Left ventricle myocardium superior (tissue), 1 donor: ENCODE measurements at regions not wholly inside any gene's neighbourhood (a gene's known extent, or its start where the extent isn't known, plus 50 kb on each side); places are given as distances from the start of the nearest gene placed in this dataset.
A peak's percentile ranks its signal among the peaks of the same experiment; 100 is the strongest.

Source experiments
- ATAC-seq: fragments of 200-7000 bp; cut with Tn5 transposase; one replicate; pipeline ENCODE4 v1.9.1; 2020; ENCODE audit warnings: mild to moderate bottlenecking, moderate library complexity
- DNase-seq: peaks from one replicate; pipeline ENCODE4 v3.0.0-alpha.2; 2020
- intact Hi-C: fragments of 100-400 bp; cut with micrococcal nuclease; formaldehyde crosslinking; loops from one replicate; pipeline ENCODE4 v1.11.0; 2022
- donor health status: DM: no; HTN: yes; CAD: no; lungs with severe emphysema.

DNA sequence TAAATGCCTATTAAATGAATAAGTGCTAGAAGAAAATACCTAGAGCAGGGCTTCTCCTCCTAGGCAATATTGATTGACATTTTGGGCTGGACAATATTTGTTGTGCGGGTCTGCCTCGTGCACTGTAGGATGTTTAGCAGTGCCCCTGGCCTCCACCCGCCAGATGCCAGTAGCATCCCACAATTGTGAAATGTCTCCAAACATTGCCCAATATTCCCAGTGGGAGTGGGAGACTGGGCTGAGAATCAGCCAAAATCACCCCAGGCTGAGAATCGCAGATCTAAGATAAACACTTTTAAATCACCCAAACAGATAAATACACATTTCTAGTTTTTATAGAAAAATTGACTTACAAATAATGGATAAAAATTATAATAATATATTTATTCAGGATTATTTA is 916.2 kb upstream of the LCORL start:
- ATAC-seq (no peak), DNase-seq (no peak)
- intact Hi-C loops = no loop called here

DNA sequence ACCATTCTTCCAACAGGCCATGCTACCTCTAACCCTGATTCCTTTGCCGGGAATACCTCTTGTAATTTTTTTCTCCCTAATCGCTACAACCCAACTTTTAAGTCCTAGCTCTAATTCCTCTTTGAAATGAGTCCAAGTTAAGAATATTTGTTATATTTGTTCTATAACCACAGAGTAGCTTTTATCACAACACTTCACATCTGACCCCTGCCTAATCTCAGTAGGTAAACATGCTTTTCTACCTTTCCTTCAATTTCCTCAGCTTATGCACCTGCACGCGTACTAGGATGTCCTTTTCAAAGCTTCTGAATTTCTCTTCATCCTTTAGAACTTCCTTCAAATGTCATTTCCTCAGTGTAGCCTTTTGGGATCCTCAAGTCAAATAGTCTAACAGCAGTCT is 915.5 kb upstream of the LCORL start:
- ATAC-seq = no peak
- intact Hi-C loops = no loop called here
- DNase-seq = no peak

DNA sequence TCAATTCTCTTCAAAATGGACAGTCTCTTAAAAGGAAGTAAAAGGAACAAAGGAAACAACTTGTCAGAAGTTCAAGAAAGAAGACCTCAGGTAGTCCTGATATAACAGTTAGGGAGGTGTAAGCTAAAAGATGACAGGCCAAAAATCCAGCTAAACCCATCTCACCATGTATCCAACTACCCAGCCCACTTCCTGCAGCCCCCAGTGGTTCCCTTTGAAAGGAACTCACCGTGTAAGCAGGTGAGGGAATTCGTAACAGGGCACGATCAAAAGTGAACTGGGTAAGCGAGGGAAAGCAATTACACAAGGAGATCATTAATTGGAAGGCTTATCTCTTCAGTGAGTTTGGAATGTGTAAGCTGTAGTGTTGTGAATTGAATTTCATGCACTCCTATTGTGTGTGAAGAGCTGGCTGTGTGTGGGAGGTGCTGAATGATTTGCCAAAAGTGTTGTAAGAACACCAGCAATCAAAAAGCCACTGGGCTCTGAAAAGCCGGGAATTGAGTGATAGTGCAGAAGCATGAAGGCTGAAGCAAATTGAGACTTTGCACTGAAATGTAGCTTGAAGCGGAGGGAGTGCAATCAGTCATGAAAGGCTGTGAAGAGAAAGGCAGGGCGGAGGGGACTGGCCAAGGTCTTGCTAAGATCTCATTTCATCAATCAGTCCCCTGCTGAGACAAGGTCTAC is 914.2 kb upstream of the LCORL start:
- ATAC-seq = no peak
- intact Hi-C loops = no loop called here
- DNase-seq = no peak

DNA sequence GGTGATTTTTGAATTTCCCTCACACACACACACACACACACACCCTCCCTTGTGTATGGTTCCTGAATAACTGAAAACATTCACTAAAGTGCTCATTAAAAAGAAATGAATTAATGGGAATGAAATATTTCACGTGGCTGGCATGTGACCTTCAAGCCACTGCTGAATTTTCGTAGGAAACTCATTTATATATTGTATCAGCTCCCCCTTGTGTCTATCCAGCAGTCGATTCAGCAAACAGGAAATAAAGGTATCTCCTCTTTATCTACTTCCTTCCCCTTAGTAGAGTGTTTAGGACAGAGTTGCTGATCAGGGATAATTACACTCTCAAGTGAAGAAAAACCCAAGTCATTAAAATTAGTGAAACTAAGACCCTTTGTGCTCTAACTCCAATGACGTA is 912.6 kb upstream of the LCORL start:
- peak; percentile 63 for ATAC-seq
- no peak for DNase-seq
- intact Hi-C loops = loop anchor here (5.0 kb wide), 1 partner anchor 247 kb away; no protein-coding TSS in a partner anchor

DNA sequence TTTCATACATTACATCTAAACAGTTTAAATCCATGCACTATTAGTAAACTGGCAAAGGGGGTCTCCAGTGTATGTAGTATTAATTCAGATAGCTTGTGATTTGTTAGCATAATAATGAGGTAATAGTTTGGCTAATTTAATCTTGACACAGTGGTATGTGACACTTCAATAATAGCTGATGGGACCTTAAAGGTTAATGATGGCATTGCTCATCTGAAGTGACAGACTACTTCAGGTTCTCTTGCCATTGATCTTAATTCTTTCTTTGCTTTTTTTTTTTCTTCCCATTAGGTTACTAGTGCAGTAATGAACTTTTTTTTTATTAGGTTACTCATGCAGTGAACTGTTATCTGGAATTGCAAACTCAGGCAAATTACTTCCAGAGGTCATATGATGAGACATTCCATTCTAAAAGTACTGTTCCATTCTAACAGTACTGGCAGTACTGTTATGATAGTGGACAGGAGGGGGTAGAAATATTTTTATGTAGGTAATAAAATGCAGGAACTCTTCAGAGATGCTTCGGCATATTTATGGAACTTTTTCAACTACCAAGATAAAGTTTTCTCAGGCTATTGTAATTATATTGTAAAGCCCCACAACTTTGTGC is 911.3 kb upstream of the LCORL start:
- intact Hi-C loops = loop anchor here (5.0 kb wide), 1 partner anchor 246 kb away; no protein-coding TSS in a partner anchor
- DNase-seq = no peak
- ATAC-seq = peak; percentile 84

DNA sequence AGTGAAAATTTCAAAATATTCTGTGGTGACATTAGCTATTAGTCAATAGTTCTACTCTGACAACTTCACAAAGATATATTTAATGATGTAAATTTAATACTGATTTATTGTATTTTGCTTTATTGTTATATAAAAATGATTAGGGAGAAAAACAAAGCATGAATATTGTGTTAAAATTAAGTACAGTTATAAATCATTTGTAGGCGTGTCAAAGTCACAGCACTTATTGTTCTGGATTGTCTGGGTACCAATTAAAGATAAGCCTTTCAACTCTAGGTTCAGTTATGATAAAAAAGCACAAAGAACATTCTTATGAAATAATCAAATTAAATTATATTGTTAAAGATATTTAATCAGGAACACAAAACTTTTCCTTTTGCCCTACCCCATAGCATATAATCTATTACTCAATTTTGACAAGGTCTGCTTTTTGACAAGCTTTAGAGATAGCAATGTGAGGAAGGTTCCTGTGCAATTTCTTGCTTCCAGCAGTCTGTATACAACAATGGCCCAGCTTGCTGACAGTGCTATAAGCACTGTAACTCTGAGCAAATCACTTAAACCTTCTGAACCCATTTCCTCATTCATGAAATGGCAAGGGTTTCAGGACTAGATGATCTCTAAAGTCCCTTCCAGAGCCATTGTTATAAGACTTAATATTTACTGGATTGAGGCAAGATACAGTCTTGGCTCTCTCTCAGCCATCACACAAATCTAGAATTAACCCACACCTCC is 910.3 kb upstream of the LCORL start:
- ATAC-seq = peak; percentile 31
- intact Hi-C loops = loop anchor here (5.0 kb wide), 1 partner anchor 245 kb away; no protein-coding TSS in a partner anchor

DNA sequence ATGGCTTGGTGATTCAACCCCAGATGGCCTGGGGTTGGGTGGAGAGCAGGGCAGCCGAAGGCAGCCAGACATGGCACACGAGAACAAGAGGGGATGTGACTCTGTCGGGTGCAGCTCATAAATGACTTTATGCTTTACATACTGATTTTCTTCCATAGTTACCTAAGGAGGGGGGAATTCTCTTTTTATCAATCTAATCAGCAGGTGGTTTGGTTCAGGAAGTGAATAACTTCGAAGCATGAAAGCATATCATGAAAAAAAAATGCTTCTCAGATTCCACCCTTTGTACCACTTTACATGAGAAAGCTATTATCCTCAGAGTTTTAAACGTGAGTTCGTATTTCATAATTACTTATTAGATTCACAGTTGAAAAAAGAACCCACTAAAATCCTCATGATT is 908.9 kb upstream of the LCORL start:
- ATAC-seq = no peak
- intact Hi-C loops = loop anchor here (5.0 kb wide), 1 partner anchor 243 kb away; no protein-coding TSS in a partner anchor
- DNase-seq = no peak

More for the DNA sequence above, 910.3 kb upstream of the LCORL start:
- DNase-seq = no peak

DNA sequence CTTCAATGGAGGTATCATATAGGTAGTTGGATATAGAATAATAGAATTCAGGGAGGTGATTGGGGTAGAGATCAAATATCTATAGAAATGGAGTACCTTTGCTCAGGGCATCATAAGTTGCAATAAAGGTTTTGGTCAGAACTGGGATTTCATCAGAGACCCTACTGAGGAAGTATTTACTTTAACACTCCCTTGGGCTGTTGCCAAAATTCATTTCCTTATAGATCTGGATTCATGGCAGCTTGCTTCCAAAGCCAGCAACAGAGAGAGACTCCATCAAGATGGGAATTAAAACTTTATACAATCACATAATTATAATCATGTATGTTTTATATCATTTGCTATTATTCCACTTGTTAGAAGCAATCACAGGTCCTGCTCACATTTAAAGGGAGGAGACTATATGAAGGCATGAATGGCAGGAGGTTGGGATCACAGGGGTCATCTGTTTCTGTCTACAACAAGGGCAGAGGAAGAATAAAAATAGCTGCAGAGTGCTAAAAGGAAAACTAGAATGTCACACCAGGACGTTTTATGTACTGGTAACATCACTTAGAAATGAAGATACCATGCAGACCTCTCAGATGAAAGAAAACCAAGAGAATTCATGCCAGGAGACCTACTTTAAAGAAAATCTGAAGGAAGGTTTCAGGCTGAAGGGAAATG is 902.1 kb upstream of the LCORL start:
- DNase-seq = no peak
- ATAC-seq = peak; percentile 90
- intact Hi-C loops = no loop called here

DNA sequence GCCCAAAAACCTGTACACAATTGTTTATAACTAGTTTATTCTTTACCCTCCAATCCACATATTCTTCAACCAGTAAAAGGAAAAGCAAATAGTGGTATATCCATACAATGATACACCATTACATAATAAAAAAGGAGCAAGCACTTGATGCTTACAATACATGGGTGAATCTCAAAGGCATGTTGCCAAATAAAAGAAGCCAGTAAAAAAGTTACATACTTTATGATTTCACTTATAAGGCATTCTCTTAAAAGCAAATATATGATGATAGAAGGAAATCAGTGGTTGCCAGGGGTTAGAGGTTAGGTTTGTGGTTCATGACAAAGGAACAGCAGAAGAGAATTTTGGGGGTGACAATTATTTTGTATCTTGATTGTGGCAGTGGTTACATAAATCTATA is 896.1 kb upstream of the LCORL start:
- intact Hi-C loops = no loop called here

DNA sequence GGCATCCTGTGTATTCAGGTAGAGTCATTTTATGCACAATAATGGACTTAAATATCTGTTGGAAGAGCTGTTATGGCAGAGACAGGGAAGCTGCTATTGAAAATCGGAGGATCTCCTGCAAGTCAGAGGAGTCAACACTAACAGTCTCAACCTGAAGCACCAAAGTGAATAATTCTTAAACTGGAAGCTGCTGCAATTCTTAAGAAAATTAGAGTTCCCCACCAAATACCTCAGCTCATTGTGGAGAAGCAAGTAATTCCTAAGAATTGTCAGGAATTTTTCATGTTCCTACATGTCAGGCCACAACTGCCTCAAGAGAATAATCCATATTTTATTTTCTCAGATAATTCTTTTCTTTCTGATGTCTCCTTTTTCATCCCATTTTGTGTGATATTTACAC is 892.6 kb upstream of the LCORL start:
- intact Hi-C loops = no loop called here
- DNase-seq (no peak), ATAC-seq (no peak)

More for the DNA sequence above, 896.1 kb upstream of the LCORL start:
- ATAC-seq = no peak
- DNase-seq = no peak

DNA sequence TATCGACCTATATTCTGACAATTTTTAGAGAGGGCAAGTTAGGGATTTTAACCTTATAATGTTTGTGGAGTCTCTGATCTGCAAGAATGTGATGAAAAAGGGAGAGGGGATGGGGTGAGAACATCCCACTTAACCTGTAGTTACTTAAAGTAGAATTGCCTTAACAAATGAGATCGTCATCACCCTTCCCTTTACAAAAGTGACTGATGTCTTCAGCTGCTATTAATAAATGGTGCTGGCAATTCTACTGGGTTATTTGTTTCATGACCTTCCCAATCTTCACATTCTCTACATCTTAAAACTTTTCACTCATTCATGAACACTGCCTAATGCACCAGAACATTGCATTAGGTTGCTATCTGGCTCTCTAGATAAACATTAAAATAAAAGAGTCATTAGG is 873.4 kb upstream of the LCORL start:
- intact Hi-C loops = no loop called here
- DNase-seq (no peak), ATAC-seq (peak; percentile 39)

DNA sequence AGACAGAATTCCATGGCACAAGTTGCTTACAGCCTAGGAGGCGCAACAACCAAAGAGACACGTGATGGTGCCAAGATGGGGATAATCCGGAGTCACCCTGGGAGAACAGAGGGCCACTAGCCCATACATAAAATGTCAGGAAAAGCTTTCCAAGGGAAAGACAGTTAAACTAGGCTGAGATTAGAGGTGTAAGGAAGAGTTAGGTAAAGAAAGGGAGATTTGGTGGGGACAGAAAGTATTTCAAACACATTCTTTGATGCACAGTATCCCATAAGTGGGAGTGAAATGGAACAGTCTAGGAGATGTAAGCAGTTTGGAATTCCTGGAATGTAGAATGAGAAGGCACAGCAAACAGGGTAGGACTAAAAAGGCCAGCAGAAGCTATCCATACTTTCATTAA is 860.9 kb upstream of the LCORL start:
- intact Hi-C loops = no loop called here
- peak; percentile 44 for ATAC-seq
- DNase-seq = no peak

DNA sequence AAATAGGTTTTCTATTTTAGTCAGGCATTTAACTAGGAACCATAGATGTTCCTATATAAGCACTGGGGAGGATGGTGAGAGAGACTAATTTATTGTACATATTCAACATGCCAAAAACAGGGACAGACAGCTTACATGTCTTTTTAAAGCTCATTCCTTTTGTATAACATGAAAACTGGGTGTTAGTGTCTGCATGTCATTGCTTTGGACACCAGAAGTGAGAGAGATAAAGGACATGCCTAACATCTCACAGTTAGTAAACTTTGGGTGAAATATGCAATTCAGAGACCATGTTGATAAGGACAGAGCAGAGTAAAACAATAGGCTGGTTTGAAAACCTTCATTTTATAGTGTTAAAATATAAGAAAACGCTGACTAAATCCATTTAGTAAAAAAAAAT is 860.0 kb upstream of the LCORL start:
- ATAC-seq (no peak), DNase-seq (no peak)
- intact Hi-C loops = no loop called here

DNA sequence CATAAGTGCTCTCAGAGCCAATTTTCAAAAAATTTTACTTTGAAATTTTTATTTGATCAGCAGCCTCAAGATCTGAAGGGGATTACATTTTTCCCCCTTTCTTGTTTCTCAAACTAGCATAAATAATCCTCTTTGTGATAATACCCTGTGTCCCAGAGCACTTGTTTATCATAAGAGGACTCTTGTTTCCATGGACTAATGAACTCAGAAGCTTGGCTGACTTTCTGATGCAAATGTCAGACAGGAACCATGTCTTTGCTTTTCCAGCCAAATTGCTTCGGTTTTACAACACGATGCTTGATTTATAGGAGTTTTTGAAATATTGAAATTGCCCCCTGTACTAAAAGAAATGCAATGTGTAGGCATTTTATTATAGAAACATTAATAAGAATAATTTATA is 859.3 kb upstream of the LCORL start:
- intact Hi-C loops = no loop called here
- ATAC-seq (peak; percentile 54), DNase-seq (no peak)

DNA sequence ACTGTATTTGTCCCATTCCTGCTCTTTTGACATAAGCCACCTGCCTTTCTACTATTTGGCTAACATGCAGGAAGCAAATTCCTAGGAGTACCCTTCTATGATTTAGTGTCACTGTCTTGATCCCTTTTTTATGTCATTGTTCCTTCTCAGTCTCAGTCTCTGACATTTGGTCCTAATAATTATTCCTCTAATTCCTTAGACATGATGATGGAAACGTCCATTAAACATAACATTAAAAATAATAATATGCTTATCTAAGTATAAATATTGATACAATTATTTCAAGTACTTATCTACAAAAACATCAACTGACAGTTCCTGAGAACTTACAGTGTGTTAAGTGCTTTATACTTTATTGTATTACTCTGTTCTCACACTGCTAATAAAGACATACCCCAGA is 857.0 kb upstream of the LCORL start:
- DNase-seq = no peak
- no peak for ATAC-seq
- intact Hi-C loops = no loop called here

DNA sequence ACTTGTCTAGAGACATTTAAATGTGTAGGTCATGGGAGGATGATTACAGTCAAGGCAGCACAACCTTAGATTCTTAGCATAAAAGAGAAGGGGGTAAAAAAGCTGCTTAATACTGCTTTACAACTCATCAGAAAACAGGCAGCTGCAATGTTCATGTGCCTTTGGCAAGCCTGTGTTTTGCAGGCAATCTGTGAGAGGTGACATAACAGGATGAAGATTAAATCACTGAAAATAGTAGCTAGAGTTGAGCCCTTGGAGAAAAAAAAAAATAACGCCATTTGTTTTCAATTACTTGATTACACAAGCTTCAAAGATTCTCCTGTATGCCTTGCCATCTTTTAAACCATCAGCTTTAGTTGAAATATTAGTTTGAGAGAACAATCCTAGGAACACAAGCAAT is 847.6 kb upstream of the LCORL start:
- ATAC-seq (peak; percentile 37), DNase-seq (no peak)
- intact Hi-C loops = no loop called here

DNA sequence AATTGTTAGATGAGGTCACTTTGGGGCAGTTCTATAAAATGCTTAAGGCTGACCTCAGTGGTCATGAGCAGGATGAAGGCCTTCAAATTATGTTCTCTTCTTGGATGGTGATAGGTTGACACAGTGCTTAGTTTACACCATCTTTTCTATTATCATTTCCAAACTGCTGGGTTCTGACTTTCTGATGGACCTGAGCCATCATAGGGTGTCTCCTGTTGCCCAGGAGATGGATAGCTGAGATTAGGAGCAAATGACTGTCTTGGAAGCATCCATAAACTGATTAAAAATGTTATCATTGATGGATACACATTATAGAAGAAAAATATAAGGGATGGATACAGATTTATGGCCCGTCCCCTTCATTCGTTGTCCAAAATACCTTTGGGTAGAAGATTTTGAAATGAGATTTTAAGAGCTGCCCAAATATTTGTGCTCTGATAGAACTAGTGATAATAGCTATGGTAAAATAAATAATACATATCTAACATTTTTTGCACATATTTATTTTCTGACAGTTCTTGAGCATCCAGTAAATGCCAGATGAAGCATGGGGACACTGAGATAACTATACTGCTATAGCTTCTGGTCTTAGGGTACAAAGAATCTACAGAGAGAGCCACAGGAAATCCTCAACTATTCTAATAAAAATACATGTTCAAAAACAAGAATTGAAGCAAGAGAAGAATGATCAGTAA is 839.4 kb upstream of the LCORL start:
- ATAC-seq (no peak), DNase-seq (no peak)
- intact Hi-C loops = no loop called here

DNA sequence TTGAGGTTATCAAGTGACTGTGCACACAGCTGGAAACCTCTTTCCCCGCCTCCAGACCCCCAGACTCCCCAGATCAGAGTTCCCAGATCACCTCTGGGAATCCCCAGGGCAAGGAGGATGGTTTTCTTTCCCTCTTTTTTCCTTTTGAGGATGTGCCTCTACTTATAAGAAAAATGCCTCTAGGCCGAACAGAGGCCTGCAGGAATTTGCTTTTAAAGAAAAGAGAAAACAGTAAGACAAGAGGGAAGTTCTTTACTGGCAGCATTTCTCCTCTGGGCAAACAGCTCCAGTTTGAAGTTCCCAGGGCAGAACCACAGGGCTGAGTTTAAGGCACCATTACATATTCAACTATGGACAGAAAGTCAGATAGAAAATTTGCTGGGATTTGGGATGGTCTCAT is 837.9 kb upstream of the LCORL start:
- ATAC-seq (no peak), DNase-seq (no peak)
- intact Hi-C loops = no loop called here

DNA sequence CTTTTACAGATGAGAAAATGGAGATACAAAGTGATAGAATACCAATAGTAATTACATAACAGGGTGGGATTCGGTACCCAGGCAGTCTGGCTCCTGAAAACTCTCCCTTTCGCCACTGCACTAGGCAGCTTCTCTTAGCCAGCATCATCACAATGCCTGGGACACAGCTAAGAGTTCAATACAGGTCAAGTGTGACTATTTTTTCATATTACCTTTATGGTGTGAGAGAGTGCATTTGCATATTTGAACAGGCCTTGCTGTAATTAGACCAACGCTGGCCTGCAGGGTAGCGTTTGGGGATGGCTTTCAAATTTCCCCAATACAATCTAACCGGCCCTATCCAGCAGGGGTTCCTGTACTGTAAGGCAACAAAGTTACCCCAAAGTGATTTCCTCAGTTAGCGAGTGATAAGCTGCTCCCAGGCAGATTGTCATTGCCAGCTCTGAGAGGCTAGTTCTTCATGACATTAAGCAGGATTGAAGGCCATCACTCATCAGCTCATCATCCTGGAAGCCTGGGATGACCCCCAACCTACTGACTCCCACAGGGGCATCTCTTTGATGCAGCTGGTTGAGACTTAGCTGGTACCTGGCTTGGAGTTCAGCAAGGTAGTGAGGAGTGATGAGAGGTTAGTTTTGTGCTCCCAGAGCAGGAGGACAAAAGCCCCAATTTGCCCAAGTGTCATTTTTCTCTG is 836.8 kb upstream of the LCORL start:
- ATAC-seq (peak; percentile 65), DNase-seq (no peak)
- intact Hi-C loops = no loop called here
